Cardiac muscle cell (in vitro differentiated cells and primary cell): ENCODE measurements at regions not wholly inside any gene's neighbourhood (a gene's known extent, or its start where the extent isn't known, plus 50 kb on each side); places are given as distances from the start of the nearest gene placed in this dataset.

Experiments
- DNase-seq, 2 donors: peaks; one replicate each; pipeline versions ENCODE4 v3.0.0 to v3.0.0-alpha.2; 2010 to 2017; ENCODE audit warnings: low read depth in 1 of 2, low spot score in 1 of 2
- H3K27ac ChIP-seq: fragments of 200-600 bp; sonication (generic); 2 replicates; pipeline ENCODE4 v1.5.1; 2016
- H3K27me3 ChIP-seq: fragments of 200-600 bp; sonication (generic); 2 replicates; pipeline ENCODE4 v1.6.0; 2016; ENCODE audit warnings: control low read depth
- H3K36me3 ChIP-seq: fragments of 200-600 bp; sonication (generic); 2 replicates; pipeline ENCODE4 v1.5.1; 2016; ENCODE audit warnings: control low read depth
- H3K4me1 ChIP-seq: fragments of 200-600 bp; sonication (generic); 2 replicates; pipeline ENCODE4 v1.8.1; 2017; ENCODE audit warnings: low read depth, mild to moderate bottlenecking, mixed run types
- H3K4me3 ChIP-seq: fragments of 200-600 bp; sonication (generic); 2 replicates; pipeline ENCODE4 v1.5.1; 2016; ENCODE audit warnings: mild to moderate bottlenecking
- H3K9me3 ChIP-seq: fragments of 200-600 bp; sonication (generic); 2 replicates; pipeline ENCODE4 v1.5.1; 2017; ENCODE audit warnings: low read depth, mild to moderate bottlenecking, control low read depth
- TF ChIP-seq, protein P1 (sequence below): IDR thresholded peaks from 2 replicates; pipeline ENCODE4 v1.5.1; 2012; ENCODE audit warnings: low read depth, mild to moderate bottlenecking, low read length

DNA sequence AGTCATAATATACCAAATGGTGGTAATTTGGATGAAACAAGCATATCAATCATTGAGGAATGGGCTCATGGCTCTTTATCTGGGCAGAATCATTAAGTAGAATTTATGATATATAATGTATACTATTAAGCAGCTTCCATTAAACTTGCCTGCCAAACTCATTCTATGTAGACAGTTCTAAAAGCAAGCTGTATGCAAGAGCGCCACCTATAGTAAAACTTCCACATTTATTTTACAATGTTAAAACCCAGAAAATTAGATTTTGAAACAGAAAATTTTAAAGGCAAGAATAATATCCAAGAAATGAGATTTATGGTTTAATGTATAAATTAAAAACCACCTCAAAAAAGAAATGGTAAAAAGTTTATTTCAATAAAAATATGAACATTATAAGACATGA lies 161.5 kb downstream of the MZT1 start:
- TF ChIP-seq, protein P1, sequence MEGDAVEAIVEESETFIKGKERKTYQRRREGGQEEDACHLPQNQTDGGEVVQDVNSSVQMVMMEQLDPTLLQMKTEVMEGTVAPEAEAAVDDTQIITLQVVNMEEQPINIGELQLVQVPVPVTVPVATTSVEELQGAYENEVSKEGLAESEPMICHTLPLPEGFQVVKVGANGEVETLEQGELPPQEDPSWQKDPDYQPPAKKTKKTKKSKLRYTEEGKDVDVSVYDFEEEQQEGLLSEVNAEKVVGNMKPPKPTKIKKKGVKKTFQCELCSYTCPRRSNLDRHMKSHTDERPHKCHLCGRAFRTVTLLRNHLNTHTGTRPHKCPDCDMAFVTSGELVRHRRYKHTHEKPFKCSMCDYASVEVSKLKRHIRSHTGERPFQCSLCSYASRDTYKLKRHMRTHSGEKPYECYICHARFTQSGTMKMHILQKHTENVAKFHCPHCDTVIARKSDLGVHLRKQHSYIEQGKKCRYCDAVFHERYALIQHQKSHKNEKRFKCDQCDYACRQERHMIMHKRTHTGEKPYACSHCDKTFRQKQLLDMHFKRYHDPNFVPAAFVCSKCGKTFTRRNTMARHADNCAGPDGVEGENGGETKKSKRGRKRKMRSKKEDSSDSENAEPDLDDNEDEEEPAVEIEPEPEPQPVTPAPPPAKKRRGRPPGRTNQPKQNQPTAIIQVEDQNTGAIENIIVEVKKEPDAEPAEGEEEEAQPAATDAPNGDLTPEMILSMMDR, result peak; percentile 60
- H3K4me1 ChIP-seq, result no peaks in the 10 kb centered on the region
- no peak overlapping the region for H3K27ac ChIP-seq
- H3K27me3 ChIP-seq, result no peaks in the 10 kb centered on the region
- H3K36me3 ChIP-seq, result no peaks in the 10 kb centered on the region
- H3K9me3 ChIP-seq, result no peaks in the 10 kb centered on the region
- H3K4me3 ChIP-seq, result no peak overlapping the region
- DNase-seq, result peak; percentile 39 to 68

DNA sequence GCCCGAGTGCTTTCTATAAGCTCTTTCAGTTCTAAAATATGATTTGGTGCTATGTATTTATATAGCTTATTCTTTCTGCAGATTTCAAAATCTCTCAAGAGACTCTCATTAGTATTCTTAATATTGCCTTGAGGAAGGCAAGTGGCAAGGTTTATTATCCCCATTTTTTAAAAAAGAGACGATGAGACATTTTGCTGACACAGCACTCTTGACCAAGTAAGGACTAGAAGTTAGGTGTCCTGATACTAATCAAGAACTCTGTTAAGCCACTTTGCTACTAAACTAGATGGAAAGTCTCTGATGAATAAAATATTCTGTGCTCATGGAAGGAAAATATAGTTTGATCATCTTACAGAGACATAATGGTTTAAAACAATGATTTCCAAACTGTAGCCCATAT lies 164.7 kb downstream of the MZT1 start:
- Histone ChIP-seq H3K4me3 (no peak overlapping the region), H3K27ac (no peak overlapping the region), H3K4me1 (no peaks in the 10 kb centered on the region), H3K9me3 (no peaks in the 10 kb centered on the region), H3K36me3 (no peaks in the 10 kb centered on the region), H3K27me3 (no peaks in the 10 kb centered on the region)
- DNase-seq, result no peak
- TF ChIP-seq, protein P1, result no peak

- TF ChIP-seq, protein P1, result no peak
- no peaks in the 10 kb centered on the region for H3K4me1 ChIP-seq
- no peak for DNase-seq
- H3K27me3 ChIP-seq, result no peaks in the 10 kb centered on the region
- H3K27ac ChIP-seq, result no peak overlapping the region
- no peaks in the 10 kb centered on the region for H3K9me3 ChIP-seq
- H3K4me3 ChIP-seq, result no peak overlapping the region
- H3K36me3 ChIP-seq, result no peaks in the 10 kb centered on the region
These were observed 165.6 kb downstream of the MZT1 start for GRCh38 chr13:72561791-72562190.

DNA sequence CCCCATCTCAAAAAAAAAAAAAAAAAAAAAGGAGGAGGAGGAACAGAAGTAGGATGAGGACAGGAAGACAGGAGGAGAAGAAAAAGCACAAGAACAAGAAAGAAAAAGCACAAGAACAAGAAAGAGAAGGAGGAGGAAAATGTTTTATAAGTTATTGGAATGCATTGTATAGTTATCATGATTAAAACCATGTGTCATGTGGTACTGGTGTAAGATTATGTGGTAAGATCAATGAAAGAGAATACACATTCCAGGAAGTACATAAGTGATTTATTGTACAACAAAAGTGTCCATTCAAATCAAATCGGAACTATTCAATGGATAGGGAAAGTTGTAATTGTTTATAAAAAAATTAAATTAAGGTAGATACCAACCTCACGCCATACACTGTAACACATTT lies 167.7 kb downstream of the MZT1 start:
- Histone ChIP-seq H3K4me3 (no peak overlapping the region), H3K4me1 (no peaks in the 10 kb centered on the region), H3K9me3 (no peaks in the 10 kb centered on the region), H3K27ac (no peak overlapping the region), H3K36me3 (no peaks in the 10 kb centered on the region), H3K27me3 (no peaks in the 10 kb centered on the region)
- TF ChIP-seq, protein P1, result no peak
- DNase-seq, result no peak

GRCh38 chr13:72556945-72557344 lies 170.5 kb downstream of the MZT1 start:
- Histone ChIP-seq H3K27ac (no peak overlapping the region), H3K4me3 (no peak overlapping the region), H3K27me3 (no peaks in the 10 kb centered on the region), H3K36me3 (no peaks in the 10 kb centered on the region), H3K9me3 (no peaks in the 10 kb centered on the region), H3K4me1 (no peaks in the 10 kb centered on the region)
- TF ChIP-seq, protein P1, result no peak
- no peak for DNase-seq

GRCh38 chr13:72555601-72556000 lies 171.8 kb downstream of the MZT1 start:
- TF ChIP-seq, protein P1, result no peak
- Histone ChIP-seq H3K27me3 (no peaks in the 10 kb centered on the region), H3K36me3 (no peaks in the 10 kb centered on the region), H3K9me3 (no peaks in the 10 kb centered on the region), H3K27ac (no peak overlapping the region), H3K4me1 (no peaks in the 10 kb centered on the region), H3K4me3 (no peak overlapping the region)
- no peak for DNase-seq
